ENCODE measurements at regions not wholly inside any gene's neighbourhood (a gene's known extent, or its start where the extent isn't known, plus 50 kb on each side); places are given as distances from the start of the nearest gene placed in this dataset.

GRCh38 chr4:126071346-126072333 is 756.9 kb downstream of the FAT4 start:
- Histone ChIP-seq H3K4me3 (no peak overlapping the region), H3K27me3 (no peaks in the 10 kb centered on the region), H3K36me3 (no peaks in the 10 kb centered on the region), H3K4me1 (no peaks in the 10 kb centered on the region), H3K27ac (no peak overlapping the region), H3K9me3 (no peaks in the 10 kb centered on the region)
- no peak for TF ChIP-seq POLR2A (IDR thresholded peaks at IDR 0.05)
- TF ChIP-seq CTCF (IDR thresholded peaks at IDR 0.05) = no peak
- no peak for DNase-seq

GRCh38 chr4:126081336-126081735 is 766.6 kb downstream of the FAT4 start:
- no peak for DNase-seq
- Histone ChIP-seq H3K4me1 (no peaks in the 10 kb centered on the region), H3K27ac (no peak overlapping the region), H3K4me3 (no peak overlapping the region), H3K36me3 (no peaks in the 10 kb centered on the region), H3K9me3 (no peaks in the 10 kb centered on the region), H3K27me3 (no peaks in the 10 kb centered on the region)
- TF ChIP-seq POLR2A (IDR thresholded peaks at IDR 0.05) (no peak), CTCF (IDR thresholded peaks at IDR 0.05) (no peak)

- H3K9me3 ChIP-seq = no peaks in the 10 kb centered on the region
- no peak overlapping the region for H3K4me3 ChIP-seq
- no peak for DNase-seq
- H3K27me3 ChIP-seq = no peaks in the 10 kb centered on the region
- H3K27ac ChIP-seq = no peak overlapping the region
- H3K4me1 ChIP-seq = no peaks in the 10 kb centered on the region
- H3K36me3 ChIP-seq = no peaks in the 10 kb centered on the region
- no peak for TF ChIP-seq CTCF (IDR thresholded peaks at IDR 0.05)
Observed at GRCh38 chr4:126086041-126086440, 771.3 kb downstream of the FAT4 start.

- no peak overlapping the region for H3K27ac ChIP-seq
Observed at GRCh38 chr4:126087101-126087500, 772.3 kb downstream of the FAT4 start.

GRCh38 chr4:126097155-126097799 is 782.5 kb downstream of the FAT4 start:
- Histone ChIP-seq H3K27me3 (no peaks in the 10 kb centered on the region), H3K4me1 (no peaks in the 10 kb centered on the region), H3K4me3 (no peak overlapping the region), H3K36me3 (no peaks in the 10 kb centered on the region), H3K27ac (no peak overlapping the region), H3K9me3 (no peaks in the 10 kb centered on the region)
- TF ChIP-seq CTCF (IDR thresholded peaks at IDR 0.05) (no peak), POLR2A (IDR thresholded peaks at IDR 0.05) (no peak)
- no peak for DNase-seq

More at GRCh38 chr4:126087101-126087500, 772.3 kb downstream of the FAT4 start:
- TF ChIP-seq CTCF (IDR thresholded peaks at IDR 0.05) (no peak), POLR2A (IDR thresholded peaks at IDR 0.05) (no peak)
- DNase-seq = no peak
- H3K36me3 ChIP-seq = no peaks in the 10 kb centered on the region
- no peaks in the 10 kb centered on the region for H3K9me3 ChIP-seq
- no peaks in the 10 kb centered on the region for H3K4me1 ChIP-seq
- no peaks in the 10 kb centered on the region for H3K27me3 ChIP-seq
- no peak overlapping the region for H3K4me3 ChIP-seq

Data from Peyer's patch (tissue), 4 donors.